Stimulated activated CD4-positive, alpha-beta T cell treated with anti-CD3 and anti-CD28 coated beads, TNF-alpha, amount 100 ng/mL, for 4 hours (primary cell): ENCODE measurements at regions not wholly inside any gene's neighbourhood (a gene's known extent, or its start where the extent isn't known, plus 50 kb on each side); places are given as distances from the start of the nearest gene placed in this dataset.

Source experiments
- DNase-seq, 3 experiments: peaks; one replicate each; pipeline ENCODE4 v3.0.0-alpha.2; 2020; ENCODE audit warnings: low read depth in 3 of 3

GRCh38 chr13:34553376-34553775 lies 388.7 kb upstream of the NBEA start:
- no peak for DNase-seq

- no peak for DNase-seq
Observed at GRCh38 chr13:34555988-34556387, 386.1 kb upstream of the NBEA start.

GRCh38 chr13:34561033-34561432 lies 381.0 kb upstream of the NBEA start:
- no peak for DNase-seq

- no peak for DNase-seq
Observed at GRCh38 chr13:34567597-34567996, 374.5 kb upstream of the NBEA start.

- DNase-seq = no peak
Observed at GRCh38 chr13:34570698-34571353, 371.2 kb upstream of the NBEA start.

GRCh38 chr13:34571716-34572115 lies 370.4 kb upstream of the NBEA start:
- no peak for DNase-seq

- DNase-seq = no peak
Observed at GRCh38 chr13:34577051-34577450, 365.0 kb upstream of the NBEA start.

- no peak for DNase-seq
Observed at GRCh38 chr13:34578471-34578870, 363.6 kb upstream of the NBEA start.

- DNase-seq = no peak
Observed at GRCh38 chr13:34578917-34579316, 363.2 kb upstream of the NBEA start.

- no peak for DNase-seq
Observed at GRCh38 chr13:34583181-34583580, 358.9 kb upstream of the NBEA start.

- DNase-seq = no peak
Observed at GRCh38 chr13:34587576-34587975, 354.5 kb upstream of the NBEA start.

- no peak for DNase-seq
Observed at GRCh38 chr13:34588362-34588761, 353.7 kb upstream of the NBEA start.

- no peak for DNase-seq
Observed at GRCh38 chr13:34589581-34589980, 352.5 kb upstream of the NBEA start.

- no peak for DNase-seq
Observed at GRCh38 chr13:34591129-34591528, 350.9 kb upstream of the NBEA start.

- no peak for DNase-seq
Observed at GRCh38 chr13:34591900-34592529, 350.1 kb upstream of the NBEA start.

GRCh38 chr13:34593658-34594057 lies 348.4 kb upstream of the NBEA start:
- no peak for DNase-seq

GRCh38 chr13:34594507-34594906 lies 347.6 kb upstream of the NBEA start:
- no peak for DNase-seq

GRCh38 chr13:34608331-34608730 lies 333.7 kb upstream of the NBEA start:
- no peak for DNase-seq

- no peak for DNase-seq
Observed at GRCh38 chr13:34611671-34612070, 330.4 kb upstream of the NBEA start.

GRCh38 chr13:34617473-34618083 lies 324.5 kb upstream of the NBEA start:
- DNase-seq = no peak

GRCh38 chr13:34618654-34619053 lies 323.4 kb upstream of the NBEA start:
- no peak for DNase-seq

GRCh38 chr13:34619326-34619725 lies 322.7 kb upstream of the NBEA start:
- DNase-seq = no peak

- DNase-seq = no peak
Observed at GRCh38 chr13:34620074-34620850, 321.8 kb upstream of the NBEA start.
